B cell (primary cell): ENCODE measurements at regions not wholly inside any gene's neighbourhood (a gene's known extent, or its start where the extent isn't known, plus 50 kb on each side); places are given as distances from the start of the nearest gene placed in this dataset.

Experiments
- ATAC-seq: fragments of 200-7000 bp; cut with Tn5 transposase; one replicate; pipeline ENCODE4 v1.10.0; 2021; ENCODE audit warnings: low read depth, mild to moderate bottlenecking, moderate number of reproducible peaks, moderate library complexity
- CTCF ChIA-PET: fragments of 350-600 bp; sonication (Branson Sonifier 250); formaldehyde crosslinking; loops from one replicate; lab custom pipeline; 2021; ENCODE audit warnings: antibody characterized with exemption, inconsistent platforms; lab: Charles Lee
- POLR2A ChIA-PET: fragments of 350-600 bp; sonication (Branson Sonifier 250); formaldehyde crosslinking; loops from one replicate; lab custom pipeline; 2021; ENCODE audit warnings: antibody characterized with exemption; lab: Charles Lee
- DNase-seq: peaks from one replicate; pipeline ENCODE4 v3.0.0; 2013
- H2AFZ ChIP-seq: 2 replicates; pipeline ENCODE4 v1.6.1; 2012; ENCODE audit warnings: mild to moderate bottlenecking, low read depth, low read length; ENCODE audit not compliant: insufficient read depth, poor library complexity, severe bottlenecking
- H3K27ac ChIP-seq, 2 donors: 1 replicate in 1 of 2; 2 replicates in 1 of 2; pipeline ENCODE4 v1.5.1; 2012 to 2013; ENCODE audit warnings: low read length in 2 of 2, mild to moderate bottlenecking in 2 of 2, moderate library complexity in 1 of 2
- H3K27me3 ChIP-seq, 4 experiments: fragments of 200-600 bp in 1 of 4; sonication (generic) in 1 of 4; replicated peaks in 1 of 4; 1 replicate in 2 of 4; 2 replicates in 2 of 4; pipeline versions ENCODE4 v1.6.1 to v1.7.0; 2013 to 2016; ENCODE audit warnings: low read length in 3 of 4, mild to moderate bottlenecking in 2 of 4, mixed read lengths in 1 of 4, moderate library complexity in 1 of 4; ENCODE audit not compliant: insufficient read depth in 4 of 4, control insufficient read depth in 3 of 4; ENCODE audit errors: control extremely low read depth in 1 of 4
- H3K36me3 ChIP-seq, 2 experiments: replicated peaks in 1 of 2; 1 replicate in 1 of 2; 2 replicates in 1 of 2; pipeline versions ENCODE4 v1.6.1 to v1.7.1; 2013; ENCODE audit warnings: low read length in 1 of 2; ENCODE audit not compliant: insufficient read depth in 2 of 2, control insufficient read depth in 1 of 2; ENCODE audit errors: control extremely low read depth in 1 of 2, extremely low read depth in 1 of 2
- H3K4me1 ChIP-seq, 2 donors: fragments of 200-600 bp in 1 of 2; sonication (generic) in 1 of 2; 1 replicate in 1 of 2; 2 replicates in 1 of 2; pipeline versions ENCODE4 v1.5.1 to v1.6.1; 2013 to 2017; ENCODE audit warnings: low read length in 2 of 2; ENCODE audit not compliant: control insufficient read depth in 2 of 2, insufficient read depth in 2 of 2
- H3K4me2 ChIP-seq: replicated peaks from 2 replicates; pipeline ENCODE3; 2012; ENCODE audit warnings: mild to moderate bottlenecking, low read depth, low read length; ENCODE audit not compliant: poor library complexity, severe bottlenecking
- H3K4me3 ChIP-seq, 5 experiments: fragments of 200-600 bp in 1 of 5; sonication (generic) in 1 of 5; 1 replicate in 3 of 5; 2 replicates in 2 of 5; pipeline versions ENCODE4 v1.5.1 to v1.7.0; 2011 to 2016; ENCODE audit warnings: low read length in 4 of 5, mild to moderate bottlenecking in 4 of 5, low read depth in 2 of 5, control low read depth in 1 of 5, moderate library complexity in 1 of 5; ENCODE audit not compliant: insufficient read depth in 1 of 5; ENCODE audit errors: control extremely low read depth in 1 of 5, extremely low read depth in 1 of 5
- H3K79me2 ChIP-seq: fragments of 200-600 bp; sonication (generic); one replicate; pipeline ENCODE4 v1.6.0; 2016; ENCODE audit warnings: low read length; ENCODE audit not compliant: control insufficient read depth, insufficient read depth
- H3K9ac ChIP-seq: fragments of 200-600 bp; sonication (generic); 2 replicates; pipeline ENCODE4 v1.6.1; 2017; ENCODE audit warnings: mild to moderate bottlenecking, low read length, moderate library complexity
- H3K9me3 ChIP-seq, 3 donors: one replicate each; pipeline versions ENCODE4 v1.6.1 to v1.7.1; 2013; ENCODE audit warnings: low read length in 2 of 3; ENCODE audit not compliant: control insufficient read depth in 2 of 3, insufficient read depth in 1 of 3; ENCODE audit errors: control extremely low read depth in 1 of 3
- H4K20me1 ChIP-seq: 2 replicates; pipeline ENCODE4 v1.6.0; 2012; ENCODE audit warnings: mild to moderate bottlenecking, low read length; ENCODE audit not compliant: insufficient read depth, control insufficient read depth, poor library complexity, severe bottlenecking
- H3K27ac Mint-ChIP-seq: one replicate; pipeline ENCODE4 v1.8.0; 2021; ENCODE audit warnings: mixed read lengths
- H3K27me3 Mint-ChIP-seq: one replicate; pipeline ENCODE4 v1.8.0; 2021; ENCODE audit warnings: mixed read lengths
- H3K4me1 Mint-ChIP-seq: one replicate; pipeline ENCODE4 v1.8.0; 2021; ENCODE audit warnings: mixed read lengths
- H3K4me3 Mint-ChIP-seq: one replicate; pipeline ENCODE4 v1.8.0; 2021; ENCODE audit warnings: mixed read lengths
- H3K9me3 Mint-ChIP-seq: one replicate; pipeline ENCODE4 v1.8.0; 2022; ENCODE audit warnings: mixed read lengths; ENCODE audit not compliant: insufficient read depth
- CTCF ChIP-seq: fragments of 200-600 bp; IDR thresholded peaks from one replicate; pipeline ENCODE4 v1.8.0; 2022; ENCODE audit warnings: antibody characterized with exemption, mild to moderate bottlenecking
- EZH2 ChIP-seq: IDR thresholded peaks from 2 replicates; pipeline ENCODE4 v1.6.1; 2012; ENCODE audit warnings: borderline replicate concordance, low read depth, mild to moderate bottlenecking, moderate library complexity, low read length; ENCODE audit not compliant: insufficient read depth, poor library complexity, severe bottlenecking
- WGBS: methylation state at CpG from one replicate; pipeline ENCODE4 v1.1.5; 2013; ENCODE audit warnings: missing lambda C conversion rate; ENCODE audit not compliant: insufficient coverage; 5-methylcytosine and 5-hydroxymethylcytosine counted together
- intact Hi-C: fragments of 100-400 bp; cut with micrococcal nuclease; formaldehyde crosslinking; loops from one replicate; pipeline ENCODE4 v1.10.0; 2022

DNA sequence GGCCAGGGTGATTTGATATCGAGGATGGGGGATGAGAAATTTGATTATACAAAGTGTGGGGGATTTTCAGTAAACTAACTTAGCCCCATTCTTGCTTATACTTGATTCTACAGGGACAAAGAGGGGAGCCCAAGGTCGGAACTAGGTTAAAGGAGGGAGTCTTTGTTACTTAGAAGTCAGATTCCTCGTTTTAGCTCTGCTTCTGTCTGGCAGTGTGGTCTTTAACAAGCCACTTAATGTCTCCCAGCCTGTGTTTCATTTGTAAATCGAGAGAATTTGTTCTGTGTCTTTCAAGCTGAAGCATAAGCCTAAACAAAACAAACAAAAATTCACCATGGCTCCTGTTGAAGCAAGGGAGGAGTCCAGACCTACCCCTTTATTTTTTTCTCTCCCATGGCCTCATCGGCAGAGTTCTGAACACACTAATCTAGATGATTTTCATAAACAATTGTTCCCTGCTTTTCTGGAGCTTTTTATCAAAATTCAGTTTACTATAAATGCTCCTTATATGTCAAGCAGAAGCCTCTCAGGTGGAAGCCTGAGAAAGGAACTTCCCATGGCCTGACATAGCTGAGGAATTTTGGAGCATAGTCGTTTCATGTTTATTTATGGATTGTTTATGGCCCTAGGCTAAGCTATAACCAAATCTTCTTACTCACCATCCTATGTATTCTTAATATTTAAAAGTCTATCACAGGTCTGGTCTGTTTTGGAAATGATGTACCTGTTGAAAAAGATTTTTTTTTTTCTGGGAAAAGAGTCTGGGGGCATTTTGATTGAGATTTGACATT is 62.6 kb upstream of the SYTL5 start:
- Histone ChIP-seq H3K4me3 (no peak overlapping the region), H3K79me2 (no peaks in the 10 kb centered on the region), H3K27me3 (peaks cover 0 to 2% (median 0%) of the 10 kb centered on the region in 4 experiments), H3K27ac (no peak overlapping the region), H3K9me3 (no peaks in the 10 kb centered on the region), H3K9ac (no peak overlapping the region), H4K20me1 (no peaks in the 10 kb centered on the region), H2AFZ (no peak overlapping the region), H3K4me1 (no peaks in the 10 kb centered on the region), H3K4me2 (no peak overlapping the region), H3K36me3 (no peaks in the 10 kb centered on the region)
- Mint-ChIP-seq H3K4me3 (no peak overlapping the region), H3K9me3 (no peaks in the 10 kb centered on the region), H3K27me3 (peaks cover 5% of the 10 kb centered on the region), H3K4me1 (no peaks in the 10 kb centered on the region), H3K27ac (no peak overlapping the region)
- DNase-seq (no peak), ATAC-seq (no peak)
- intact Hi-C loops = no loop called here
- TF ChIP-seq CTCF = no peak
- TF ChIP-seq EZH2 = no peak
- CTCF ChIA-PET = no interaction called here
- no CpG with 5 or more reads among the region's 6 CpGs for WGBS
- POLR2A ChIA-PET = no interaction called here

DNA sequence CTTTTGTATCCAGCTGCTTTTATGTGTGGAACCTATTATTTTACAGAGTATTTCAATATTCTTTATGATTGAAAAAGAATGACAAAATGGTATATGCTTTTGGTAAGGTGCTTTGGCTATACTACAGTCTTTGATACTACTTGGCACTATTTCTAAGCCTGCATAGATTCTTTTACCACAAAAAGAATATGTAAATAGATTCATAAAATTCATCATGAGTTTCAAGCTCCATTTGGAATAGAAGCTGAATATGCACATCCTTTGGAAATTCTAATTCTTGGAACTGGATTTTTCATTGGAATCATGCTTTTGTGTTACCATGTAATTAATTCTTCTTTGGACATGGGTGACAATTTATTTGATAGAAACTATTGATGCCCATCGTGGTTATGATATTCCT is 60.2 kb upstream of the SYTL5 start:
- TF ChIP-seq EZH2 = no peak
- no peak for TF ChIP-seq CTCF
- Histone ChIP-seq H3K27me3 (peaks cover 0 to 5% (median 0%) of the 10 kb centered on the region in 4 experiments), H4K20me1 (no peaks in the 10 kb centered on the region), H2AFZ (no peak overlapping the region), H3K27ac (no peak overlapping the region), H3K9me3 (no peaks in the 10 kb centered on the region), H3K9ac (no peak overlapping the region), H3K36me3 (no peaks in the 10 kb centered on the region), H3K4me1 (no peaks in the 10 kb centered on the region), H3K4me2 (no peak overlapping the region), H3K4me3 (no peak overlapping the region), H3K79me2 (no peaks in the 10 kb centered on the region)
- DNase-seq (no peak), ATAC-seq (no peak)
- POLR2A ChIA-PET = no interaction called here
- H3K4me1 Mint-ChIP-seq = no peaks in the 10 kb centered on the region
- no peak overlapping the region for H3K4me3 Mint-ChIP-seq
- CTCF ChIA-PET = interaction anchor here (1.2 kb wide), 1 partner anchor 9 kb away, joined by 4 read pairs; no protein-coding TSS in a partner anchor
- intact Hi-C loops = no loop called here
- H3K9me3 Mint-ChIP-seq = no peaks in the 10 kb centered on the region
- no CpG with 5 or more reads among the region's 1 CpG for WGBS
- H3K27me3 Mint-ChIP-seq = peaks cover 10% of the 10 kb centered on the region
- H3K27ac Mint-ChIP-seq = no peak overlapping the region
